Astrocyte (in vitro differentiated cells and primary cell): ENCODE measurements at regions not wholly inside any gene's neighbourhood (a gene's known extent, or its start where the extent isn't known, plus 50 kb on each side); places are given as distances from the start of the nearest gene placed in this dataset.

Source experiments
- DNase-seq: peaks from one replicate; pipeline ENCODE4 v3.0.0-alpha.2; 2010; ENCODE audit warnings: low read depth
- FAIRE-seq: peaks from 2 replicates; lab custom pipeline; 2011; peaks lifted over from hg19 to GRCh38; lab: Jason Lieb, UNC
- H2AFZ ChIP-seq: 2 replicates; pipeline ENCODE4 v1.6.0; 2012; ENCODE audit warnings: low read depth, low read length, inconsistent platforms
- H3K27ac ChIP-seq: 2 replicates; pipeline ENCODE4 v1.5.1; 2011; ENCODE audit warnings: low read depth, low read length, inconsistent platforms
- H3K27me3 ChIP-seq: 2 replicates; pipeline ENCODE4 v1.6.0; 2011; ENCODE audit warnings: low read length, inconsistent platforms; ENCODE audit not compliant: insufficient read depth
- H3K36me3 ChIP-seq: 2 replicates; pipeline ENCODE4 v1.5.1; 2011; ENCODE audit warnings: low read length, inconsistent platforms; ENCODE audit not compliant: insufficient read depth
- H3K4me1 ChIP-seq: 2 replicates; pipeline ENCODE4 v1.5.1; 2011; ENCODE audit warnings: low read length, inconsistent platforms; ENCODE audit not compliant: insufficient read depth
- H3K4me2 ChIP-seq: 2 replicates; pipeline ENCODE4 v1.6.0; 2012; ENCODE audit warnings: low read length, inconsistent platforms
- H3K4me3 ChIP-seq: 2 replicates; pipeline ENCODE4 v1.5.1; 2011; ENCODE audit warnings: low read depth, mild to moderate bottlenecking, low read length, inconsistent platforms; ENCODE audit not compliant: insufficient read depth
- H3K79me2 ChIP-seq: 2 replicates; pipeline ENCODE4 v1.6.0; 2012; ENCODE audit warnings: mild to moderate bottlenecking, low read length, inconsistent platforms; ENCODE audit not compliant: insufficient read depth
- H3K9ac ChIP-seq: 2 replicates; pipeline ENCODE4 v1.6.0; 2012; ENCODE audit warnings: mild to moderate bottlenecking, low read length, inconsistent platforms
- H3K9me3 ChIP-seq: 2 replicates; pipeline ENCODE4 v1.5.1; 2012; ENCODE audit warnings: low read depth, mild to moderate bottlenecking, low read length, inconsistent platforms; ENCODE audit not compliant: insufficient read depth
- H4K20me1 ChIP-seq: 2 replicates; pipeline ENCODE4 v1.6.0; 2012; ENCODE audit warnings: low read length, inconsistent platforms; ENCODE audit not compliant: insufficient read depth
- H3K27ac Mint-ChIP-seq: one replicate; pipeline ENCODE4 v1.8.0; 2021; ENCODE audit warnings: mild to moderate bottlenecking, mixed read lengths; ENCODE audit not compliant: unreplicated experiment
- H3K27me3 Mint-ChIP-seq: one replicate; pipeline ENCODE4 v1.8.0; 2021; ENCODE audit warnings: low read depth, mixed read lengths; ENCODE audit not compliant: unreplicated experiment
- H3K36me3 Mint-ChIP-seq: one replicate; pipeline ENCODE4 v1.8.0; 2021; ENCODE audit warnings: low read depth, mixed read lengths; ENCODE audit not compliant: unreplicated experiment
- H3K4me1 Mint-ChIP-seq: one replicate; pipeline ENCODE4 v1.8.0; 2021; ENCODE audit warnings: low read depth, mixed read lengths; ENCODE audit not compliant: unreplicated experiment
- H3K4me3 Mint-ChIP-seq: one replicate; pipeline ENCODE4 v1.8.0; 2021; ENCODE audit warnings: mild to moderate bottlenecking, moderate library complexity, mixed read lengths; ENCODE audit not compliant: unreplicated experiment
- H3K9me3 Mint-ChIP-seq: one replicate; pipeline ENCODE4 v1.8.0; 2021; ENCODE audit warnings: mild to moderate bottlenecking, mixed read lengths; ENCODE audit not compliant: unreplicated experiment
- EZH2 ChIP-seq: IDR thresholded peaks from 2 replicates; pipeline ENCODE4 v1.6.1; 2012; ENCODE audit warnings: mild to moderate bottlenecking, low read length, inconsistent platforms; ENCODE audit not compliant: insufficient read depth
- TF ChIP-seq, protein P1 (sequence below): IDR thresholded peaks from 2 replicates; pipeline ENCODE4 v1.5.1; 2011; ENCODE audit warnings: low read depth, mild to moderate bottlenecking, inconsistent platforms, low read length, moderate library complexity; ENCODE audit not compliant: insufficient read depth

DNA sequence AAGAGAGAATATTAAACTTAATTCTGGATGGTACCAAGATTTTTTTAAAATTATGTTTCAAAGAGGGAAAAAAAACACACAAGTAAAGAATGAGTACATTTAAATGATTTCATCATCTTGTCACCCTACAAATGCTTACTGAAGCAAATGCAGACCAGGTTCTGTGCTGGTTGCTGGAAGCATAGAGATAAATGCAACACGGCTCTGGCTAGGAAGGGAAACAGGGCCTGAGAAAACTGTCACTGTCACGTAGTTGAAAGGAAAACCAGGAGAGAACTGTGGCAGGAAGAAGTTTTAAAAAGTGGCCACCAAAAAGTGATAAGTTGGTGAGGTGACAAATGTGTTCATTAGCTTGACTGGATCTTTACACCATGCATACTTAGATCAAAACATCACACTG lies 336.9 kb upstream of the NFIA start:
- Mint-ChIP-seq H3K4me3 (no peak overlapping the region), H3K4me1 (no peaks in the 10 kb centered on the region)

DNA sequence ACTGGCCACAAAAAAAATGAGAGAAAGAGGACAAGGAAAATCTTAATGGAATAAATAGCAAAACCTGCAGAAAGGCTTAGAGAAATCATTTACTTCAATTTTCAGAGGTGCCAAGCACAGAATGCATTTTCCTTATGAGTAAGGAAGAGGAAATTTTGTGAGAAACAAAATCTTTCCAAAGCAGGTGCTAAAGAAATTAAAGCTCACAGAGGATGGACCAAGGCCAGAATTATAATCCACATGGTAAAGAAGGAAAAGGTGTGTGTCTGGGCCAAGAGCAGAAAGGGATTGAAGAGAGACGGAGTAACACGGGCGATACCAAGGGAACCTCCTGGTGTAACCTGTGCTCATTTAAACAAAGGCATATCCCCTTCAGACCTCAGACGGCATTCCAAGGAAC lies 340.0 kb upstream of the NFIA start:
- Mint-ChIP-seq H3K4me3 (no peak overlapping the region), H3K27ac (no peak overlapping the region), H3K27me3 (no peaks in the 10 kb centered on the region), H3K4me1 (no peaks in the 10 kb centered on the region), H3K9me3 (no peaks in the 10 kb centered on the region), H3K36me3 (no peaks in the 10 kb centered on the region)
- Histone ChIP-seq H3K27ac (no peak overlapping the region), H3K36me3 (no peaks in the 10 kb centered on the region), H3K4me2 (no peak overlapping the region), H3K27me3 (no peaks in the 10 kb centered on the region), H3K4me3 (no peak overlapping the region), H2AFZ (no peak overlapping the region), H3K9ac (no peak overlapping the region), H3K4me1 (no peaks in the 10 kb centered on the region), H3K79me2 (no peaks in the 10 kb centered on the region), H4K20me1 (no peaks in the 10 kb centered on the region), H3K9me3 (no peaks in the 10 kb centered on the region)
- no peak for DNase-seq
- FAIRE-seq = no peak
- no peak for TF ChIP-seq EZH2
- TF ChIP-seq, protein P1, sequence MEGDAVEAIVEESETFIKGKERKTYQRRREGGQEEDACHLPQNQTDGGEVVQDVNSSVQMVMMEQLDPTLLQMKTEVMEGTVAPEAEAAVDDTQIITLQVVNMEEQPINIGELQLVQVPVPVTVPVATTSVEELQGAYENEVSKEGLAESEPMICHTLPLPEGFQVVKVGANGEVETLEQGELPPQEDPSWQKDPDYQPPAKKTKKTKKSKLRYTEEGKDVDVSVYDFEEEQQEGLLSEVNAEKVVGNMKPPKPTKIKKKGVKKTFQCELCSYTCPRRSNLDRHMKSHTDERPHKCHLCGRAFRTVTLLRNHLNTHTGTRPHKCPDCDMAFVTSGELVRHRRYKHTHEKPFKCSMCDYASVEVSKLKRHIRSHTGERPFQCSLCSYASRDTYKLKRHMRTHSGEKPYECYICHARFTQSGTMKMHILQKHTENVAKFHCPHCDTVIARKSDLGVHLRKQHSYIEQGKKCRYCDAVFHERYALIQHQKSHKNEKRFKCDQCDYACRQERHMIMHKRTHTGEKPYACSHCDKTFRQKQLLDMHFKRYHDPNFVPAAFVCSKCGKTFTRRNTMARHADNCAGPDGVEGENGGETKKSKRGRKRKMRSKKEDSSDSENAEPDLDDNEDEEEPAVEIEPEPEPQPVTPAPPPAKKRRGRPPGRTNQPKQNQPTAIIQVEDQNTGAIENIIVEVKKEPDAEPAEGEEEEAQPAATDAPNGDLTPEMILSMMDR = no peak

More for the DNA sequence above, 336.9 kb upstream of the NFIA start:
- H3K79me2 ChIP-seq = no peaks in the 10 kb centered on the region
- H3K4me3 ChIP-seq = no peak overlapping the region
- no peak overlapping the region for H3K9ac ChIP-seq
- no peak overlapping the region for H3K27ac ChIP-seq
- Mint-ChIP-seq H3K27me3 (no peaks in the 10 kb centered on the region), H3K9me3 (no peaks in the 10 kb centered on the region), H3K36me3 (no peaks in the 10 kb centered on the region), H3K27ac (no peak overlapping the region)
- H3K9me3 ChIP-seq = no peaks in the 10 kb centered on the region
- no peaks in the 10 kb centered on the region for H4K20me1 ChIP-seq
- no peaks in the 10 kb centered on the region for H3K36me3 ChIP-seq
- H3K27me3 ChIP-seq = no peaks in the 10 kb centered on the region
- TF ChIP-seq, protein P1 = no peak
- no peak for TF ChIP-seq EZH2
- no peak overlapping the region for H3K4me2 ChIP-seq
- FAIRE-seq (no peak), DNase-seq (no peak)
- H2AFZ ChIP-seq = no peak overlapping the region
- H3K4me1 ChIP-seq = no peaks in the 10 kb centered on the region

DNA sequence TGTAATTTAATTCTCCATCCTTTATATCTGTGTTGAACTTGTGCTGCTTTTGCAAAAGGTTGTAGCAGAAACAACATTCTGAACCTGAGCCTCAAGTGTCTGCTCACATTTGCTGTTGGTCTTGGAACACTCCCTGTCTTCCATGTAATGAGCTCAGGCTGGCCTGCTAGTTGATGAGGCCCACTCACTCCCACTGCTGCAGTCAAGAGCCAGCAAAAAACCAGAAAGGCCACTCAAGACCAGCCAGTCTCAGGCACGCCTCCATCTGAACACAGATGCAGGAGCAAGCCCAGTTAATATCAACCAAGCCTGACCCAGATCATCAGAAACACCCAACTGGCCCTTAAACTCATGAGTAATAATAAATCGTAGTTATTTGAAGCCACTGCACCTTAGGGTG lies 342.2 kb upstream of the NFIA start:
- no peaks in the 10 kb centered on the region for H3K27me3 Mint-ChIP-seq
- no peaks in the 10 kb centered on the region for H3K9me3 ChIP-seq
- H3K4me1 Mint-ChIP-seq = no peaks in the 10 kb centered on the region
- no peaks in the 10 kb centered on the region for H3K36me3 ChIP-seq
- H3K36me3 Mint-ChIP-seq = no peaks in the 10 kb centered on the region
- no peak for DNase-seq
- H4K20me1 ChIP-seq = no peaks in the 10 kb centered on the region
- H3K9me3 Mint-ChIP-seq = no peaks in the 10 kb centered on the region
- no peak overlapping the region for H3K9ac ChIP-seq
- H3K27me3 ChIP-seq = no peaks in the 10 kb centered on the region
- TF ChIP-seq, protein P1 = no peak
- TF ChIP-seq EZH2 = no peak
- H3K4me1 ChIP-seq = no peaks in the 10 kb centered on the region
- H3K27ac Mint-ChIP-seq = no peak overlapping the region
- FAIRE-seq = no peak
- no peak overlapping the region for H3K27ac ChIP-seq
- no peak overlapping the region for H3K4me3 ChIP-seq
- no peak overlapping the region for H3K4me2 ChIP-seq
- no peak overlapping the region for H3K4me3 Mint-ChIP-seq
- H3K79me2 ChIP-seq = no peaks in the 10 kb centered on the region
- H2AFZ ChIP-seq = no peak overlapping the region
